Tongue (tissue), 1 donor: ENCODE measurements at regions not wholly inside any gene's neighbourhood (a gene's known extent, or its start where the extent isn't known, plus 50 kb on each side); places are given as distances from the start of the nearest gene placed in this dataset.

Source experiments
- DNase-seq: peaks from one replicate; pipeline ENCODE4 v3.0.0-alpha.2; 2015

- no peak for DNase-seq
Measured at GRCh38 chr1:208909011-208909984, 665.1 kb upstream of the PLXNA2 start.

GRCh38 chr1:208910161-208910560 is 666.0 kb upstream of the PLXNA2 start:
- DNase-seq: no peak

- no peak for DNase-seq
Measured at GRCh38 chr1:208917281-208917680, 666.2 kb upstream of the CAMK1G start.

- DNase-seq: no peak
Measured at GRCh38 chr1:208917723-208918122, 665.8 kb upstream of the CAMK1G start.

GRCh38 chr1:208918160-208918559 is 665.4 kb upstream of the CAMK1G start:
- no peak for DNase-seq

GRCh38 chr1:208919371-208919770 is 664.1 kb upstream of the CAMK1G start:
- DNase-seq: no peak

GRCh38 chr1:208921259-208921658 is 662.3 kb upstream of the CAMK1G start:
- DNase-seq: no peak

- no peak for DNase-seq
Measured at GRCh38 chr1:208923456-208923855, 660.1 kb upstream of the CAMK1G start.

- no peak for DNase-seq
Measured at GRCh38 chr1:208923946-208924720, 659.4 kb upstream of the CAMK1G start.

GRCh38 chr1:208924928-208925327 is 658.6 kb upstream of the CAMK1G start:
- DNase-seq: no peak

GRCh38 chr1:208928349-208929010 is 655.0 kb upstream of the CAMK1G start:
- DNase-seq: no peak

- no peak for DNase-seq
Measured at GRCh38 chr1:208929575-208929974, 653.9 kb upstream of the CAMK1G start.

- no peak for DNase-seq
Measured at GRCh38 chr1:208931936-208932335, 651.6 kb upstream of the CAMK1G start.

- no peak for DNase-seq
Measured at GRCh38 chr1:208933984-208934525, 649.5 kb upstream of the CAMK1G start.

GRCh38 chr1:208934933-208935332 is 648.6 kb upstream of the CAMK1G start:
- no peak for DNase-seq

GRCh38 chr1:208935517-208936187 is 647.9 kb upstream of the CAMK1G start:
- DNase-seq: no peak

GRCh38 chr1:208939537-208940085 is 643.9 kb upstream of the CAMK1G start:
- DNase-seq: no peak

GRCh38 chr1:208942394-208943130 is 641.0 kb upstream of the CAMK1G start:
- DNase-seq: no peak

- DNase-seq: no peak
Measured at GRCh38 chr1:208943291-208943690, 640.2 kb upstream of the CAMK1G start.

GRCh38 chr1:208944981-208945451 is 638.5 kb upstream of the CAMK1G start:
- DNase-seq: no peak

GRCh38 chr1:208950206-208950605 is 633.3 kb upstream of the CAMK1G start:
- no peak for DNase-seq
